Cardiac muscle cell (in vitro differentiated cells and primary cell): ENCODE measurements at regions not wholly inside any gene's neighbourhood (a gene's known extent, or its start where the extent isn't known, plus 50 kb on each side); places are given as distances from the start of the nearest gene placed in this dataset.
"Not testable (repeated sequence)": the region's sequence is repeated elsewhere in the genome, so short reads cannot be mapped to it uniquely, and the experiment has no call there.

Experiments used
- DNase-seq, 2 donors: peaks; one replicate each; pipeline versions ENCODE4 v3.0.0 to v3.0.0-alpha.2; 2010 to 2017; ENCODE audit warnings: low read depth in 1 of 2, low spot score in 1 of 2
- H3K27ac ChIP-seq: fragments of 200-600 bp; sonication (generic); 2 replicates; pipeline ENCODE4 v1.5.1; 2016
- H3K27me3 ChIP-seq: fragments of 200-600 bp; sonication (generic); 2 replicates; pipeline ENCODE4 v1.6.0; 2016; ENCODE audit warnings: control low read depth
- H3K36me3 ChIP-seq: fragments of 200-600 bp; sonication (generic); 2 replicates; pipeline ENCODE4 v1.5.1; 2016; ENCODE audit warnings: control low read depth
- H3K4me1 ChIP-seq: fragments of 200-600 bp; sonication (generic); 2 replicates; pipeline ENCODE4 v1.8.1; 2017; ENCODE audit warnings: low read depth, mild to moderate bottlenecking, mixed run types
- H3K4me3 ChIP-seq: fragments of 200-600 bp; sonication (generic); 2 replicates; pipeline ENCODE4 v1.5.1; 2016; ENCODE audit warnings: mild to moderate bottlenecking
- H3K9me3 ChIP-seq: fragments of 200-600 bp; sonication (generic); 2 replicates; pipeline ENCODE4 v1.5.1; 2017; ENCODE audit warnings: low read depth, mild to moderate bottlenecking, control low read depth
- CTCF ChIP-seq: IDR thresholded peaks from 2 replicates; pipeline ENCODE4 v1.5.1; 2012; ENCODE audit warnings: low read depth, mild to moderate bottlenecking, low read length

DNA sequence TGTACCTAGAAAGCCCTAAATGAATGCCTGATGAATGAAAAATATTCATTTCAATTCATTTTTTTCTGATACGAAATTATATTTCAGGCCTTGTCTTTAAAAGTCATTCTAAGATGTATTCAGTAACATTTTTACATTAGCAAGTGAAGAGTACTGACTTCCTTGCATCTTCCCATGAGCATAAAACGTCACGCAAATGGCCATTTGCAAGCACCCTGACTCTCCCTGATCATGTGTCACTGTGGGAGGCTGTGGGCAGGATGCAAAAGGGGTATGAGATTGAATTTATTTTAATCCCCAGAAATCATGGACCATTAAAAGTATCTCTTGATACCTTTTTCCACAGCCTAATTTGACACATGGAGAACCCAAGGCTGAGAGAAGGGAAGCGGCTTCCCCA is 105.0 kb downstream of the BDH1 start:
- Histone ChIP-seq H3K27ac (no peak overlapping the region), H3K4me1 (no peaks in the 10 kb centered on the region), H3K4me3 (no peak overlapping the region), H3K36me3 (no peaks in the 10 kb centered on the region), H3K9me3 (no peaks in the 10 kb centered on the region), H3K27me3 (peaks cover 19% of the 10 kb centered on the region)
- no peak for DNase-seq
- no peak for TF ChIP-seq CTCF

DNA sequence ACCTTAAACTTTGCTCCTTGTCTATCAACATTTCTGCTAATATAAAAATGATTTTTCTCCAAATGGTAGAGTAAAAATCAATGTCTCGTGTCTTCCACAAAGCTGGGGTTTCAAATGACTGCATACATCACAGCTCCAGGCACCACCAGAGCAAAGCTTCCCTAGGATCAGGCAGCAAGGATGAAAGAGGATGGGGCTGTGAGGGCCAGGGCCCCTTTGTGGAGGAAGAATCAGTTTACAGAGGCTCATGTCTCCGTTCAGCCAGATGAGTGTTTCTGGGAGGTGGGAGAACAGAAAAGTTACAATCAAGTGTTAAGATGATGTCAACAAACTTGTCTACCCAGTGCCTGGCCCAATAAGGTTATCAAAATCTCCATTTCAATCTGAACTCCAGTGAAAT is 105.5 kb downstream of the BDH1 start:
- Histone ChIP-seq H3K27me3 (peaks cover 14% of the 10 kb centered on the region), H3K9me3 (no peaks in the 10 kb centered on the region), H3K4me1 (no peaks in the 10 kb centered on the region), H3K4me3 (no peak overlapping the region), H3K36me3 (no peaks in the 10 kb centered on the region), H3K27ac (no peak overlapping the region)
- no peak for TF ChIP-seq CTCF
- no peak for DNase-seq

- H3K27ac ChIP-seq, H3K27me3 ChIP-seq, H3K4me1 ChIP-seq, H3K9me3 ChIP-seq, H3K36me3 ChIP-seq, DNase-seq, H3K4me3 ChIP-seq: not testable (repeated sequence)
Measured at GRCh38 chr3:197449181-197449580, 106.6 kb downstream of the BDH1 start.

GRCh38 chr3:197447781-197448180 is 108.0 kb downstream of the BDH1 start:
- DNase-seq, H3K27ac ChIP-seq: not testable (repeated sequence)

GRCh38 chr3:197447057-197447456 is 108.7 kb downstream of the BDH1 start:
- Histone ChIP-seq H3K36me3 (no peaks in the 10 kb centered on the region), H3K27ac (no peak overlapping the region), H3K4me3 (no peak overlapping the region), H3K4me1 (no peaks in the 10 kb centered on the region), H3K27me3 (no peaks in the 10 kb centered on the region), H3K9me3 (no peaks in the 10 kb centered on the region)
- no peak for DNase-seq
- no peak for TF ChIP-seq CTCF

More at GRCh38 chr3:197447781-197448180, 108.0 kb downstream of the BDH1 start:
- H3K4me1 ChIP-seq, H3K9me3 ChIP-seq, H3K36me3 ChIP-seq, H3K27me3 ChIP-seq, H3K4me3 ChIP-seq: not testable (repeated sequence)

DNA sequence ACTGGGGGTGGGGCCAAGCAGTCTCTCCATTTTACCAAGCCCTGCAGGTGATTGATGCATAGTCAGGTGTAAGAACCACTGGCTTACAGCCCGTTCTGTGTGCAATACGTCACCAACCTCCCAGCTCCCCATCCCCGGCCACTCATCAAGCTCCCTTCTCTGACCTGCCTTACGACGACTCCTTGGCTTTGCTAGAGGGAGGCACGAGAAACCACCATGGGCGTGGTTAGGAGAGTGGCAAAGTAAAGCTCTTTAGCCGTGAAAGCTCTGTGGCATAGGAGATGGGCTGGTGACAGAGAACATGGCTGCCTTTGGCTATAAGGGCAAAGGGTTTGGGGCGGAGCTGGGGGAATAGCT is 109.1 kb downstream of the BDH1 start:
- TF ChIP-seq CTCF, result no peak
- no peak for DNase-seq
- H3K9me3 ChIP-seq, result no peaks in the 10 kb centered on the region
- H3K36me3 ChIP-seq, result no peaks in the 10 kb centered on the region
- H3K27me3 ChIP-seq, result no peaks in the 10 kb centered on the region
- no peaks in the 10 kb centered on the region for H3K4me1 ChIP-seq
- no peak overlapping the region for H3K4me3 ChIP-seq
- no peak overlapping the region for H3K27ac ChIP-seq
